HCEC 1CT (cell line): ENCODE measurements at regions not wholly inside any gene's neighbourhood (a gene's known extent, or its start where the extent isn't known, plus 50 kb on each side); places are given as distances from the start of the nearest gene placed in this dataset.
"Not testable (repeated sequence)": the region's sequence is repeated elsewhere in the genome, so short reads cannot be mapped to it uniquely, and the experiment has no call there.

Source experiments
- DNase-seq: peaks from one replicate; pipeline ENCODE4 v3.0.0-alpha.2; 2017

DNA sequence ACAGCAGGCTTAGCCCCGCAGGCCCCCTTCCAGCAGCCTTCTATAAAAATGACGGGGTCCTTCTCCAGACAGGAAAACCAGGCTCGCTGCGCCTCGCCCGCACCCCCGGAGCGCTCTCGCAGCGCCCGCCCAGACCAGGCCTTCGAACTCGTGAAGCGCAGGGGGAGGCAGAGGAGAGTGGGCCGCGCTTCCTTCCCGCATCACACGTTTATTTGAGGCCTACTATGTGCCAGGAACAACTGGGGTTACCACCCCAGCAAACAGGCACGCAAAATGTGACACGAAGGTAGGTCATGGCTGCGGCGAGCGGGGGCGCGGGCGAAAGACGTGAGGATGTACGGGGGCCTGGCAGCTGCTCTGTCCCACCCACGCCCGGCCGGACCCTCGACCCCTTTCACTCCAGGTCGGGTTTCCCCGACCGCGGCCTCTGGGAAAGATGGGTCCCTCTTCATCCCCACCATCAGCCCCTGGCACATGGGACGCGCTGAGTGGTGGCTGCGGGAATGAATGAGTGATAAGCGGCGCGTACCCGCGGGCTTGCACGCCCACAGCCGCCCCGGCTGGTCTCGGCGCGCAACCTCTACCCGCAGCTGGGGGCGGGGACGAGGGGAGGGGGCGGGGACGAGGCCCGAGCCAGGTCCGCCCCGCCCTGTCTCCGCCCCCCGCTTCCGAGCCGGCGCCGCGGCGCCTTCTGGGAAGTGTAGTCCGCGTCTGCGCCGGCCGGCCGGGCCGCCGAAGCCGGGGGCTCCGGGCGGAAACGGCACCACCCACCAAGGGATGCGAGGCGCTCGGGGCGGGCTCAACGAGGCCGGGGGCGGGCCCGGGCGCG, 59.1 kb downstream of the ZNF467 start:
- DNase-seq: peak; percentile 74

GRCh38 chr7:149713731-149714068, 59.7 kb downstream of the ZNF467 start:
- DNase-seq: no peak

- no peak for DNase-seq
Measured at GRCh38 chr7:149713061-149713730, 60.2 kb downstream of the ZNF467 start.

- no peak for DNase-seq
Measured at GRCh38 chr7:149708026-149708425, 65.4 kb downstream of the ZNF467 start.

DNA sequence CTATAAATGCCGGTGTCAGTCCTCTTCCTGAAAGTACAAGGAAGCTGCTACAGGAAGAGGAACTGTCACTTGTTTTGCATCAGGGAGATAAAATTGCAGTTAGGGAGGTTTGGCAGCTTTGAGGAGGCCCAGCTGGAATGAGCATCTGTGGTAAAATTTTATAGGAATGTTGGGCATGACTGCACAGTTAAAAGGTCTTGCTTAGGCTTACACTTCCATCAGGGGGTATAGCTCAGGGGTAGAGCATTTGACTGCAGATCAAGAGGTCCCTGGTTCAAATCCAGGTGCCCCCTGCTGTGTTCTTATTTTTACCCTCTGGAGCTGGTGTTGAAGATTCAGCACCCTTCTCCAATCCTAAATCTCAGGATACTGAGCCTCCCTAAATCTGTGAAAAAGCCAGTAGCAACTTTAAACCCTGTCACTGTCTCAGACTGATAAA, 65.9 kb downstream of the ZNF467 start:
- DNase-seq: no peak

DNA sequence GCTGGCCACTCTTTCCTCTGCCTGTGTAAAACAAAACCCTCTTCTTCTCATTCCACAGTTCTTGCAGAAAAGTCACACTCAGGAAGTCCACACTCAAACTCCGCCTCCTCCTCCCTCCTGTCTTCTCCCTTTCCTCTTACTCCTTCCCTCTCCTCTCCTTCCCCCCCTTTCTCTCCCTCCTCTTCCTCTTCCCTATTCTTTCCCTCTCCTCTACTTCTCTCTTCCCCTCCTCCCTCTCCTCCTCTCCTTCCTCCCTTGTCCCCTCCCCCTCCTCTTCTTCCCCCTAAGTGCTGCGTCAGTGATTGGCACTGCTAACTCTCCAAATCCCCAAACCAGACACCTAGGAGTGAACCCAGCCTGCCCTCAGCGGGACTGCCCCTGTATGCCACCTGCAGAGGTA, 67.0 kb downstream of the ZNF467 start:
- DNase-seq: no peak

GRCh38 chr7:149704507-149704906, 68.9 kb downstream of the ZNF467 start:
- no peak for DNase-seq

DNA sequence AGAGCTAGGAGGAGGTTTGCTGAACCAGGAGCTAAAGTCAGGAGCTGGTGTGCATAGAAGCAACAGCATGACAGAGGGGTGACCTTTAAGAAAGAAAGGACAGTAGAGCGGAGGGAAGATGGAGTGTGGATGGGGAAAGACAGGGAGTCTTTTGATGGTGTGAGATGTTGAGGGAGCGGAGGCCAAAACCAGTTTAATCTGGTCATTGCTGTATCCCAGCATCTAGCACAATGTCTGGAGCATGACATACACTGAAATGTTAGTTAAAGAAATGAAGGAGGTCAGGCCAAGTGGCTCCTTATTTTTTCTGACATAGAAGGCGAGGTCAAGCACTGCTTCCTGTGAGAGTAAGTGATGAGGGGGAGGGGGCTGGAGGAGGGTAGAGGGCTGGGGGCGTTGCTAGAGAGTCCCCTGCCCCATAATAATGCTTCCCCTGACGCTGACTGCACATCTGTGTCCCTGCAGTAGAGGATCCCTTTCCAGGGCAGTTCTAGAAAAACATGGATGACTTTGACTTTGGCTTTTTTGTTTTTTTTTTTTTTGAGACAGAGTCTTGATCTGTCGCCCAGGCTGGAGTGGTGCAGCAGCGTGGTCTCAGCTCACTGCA, 70.2 kb downstream of the ZNF467 start:
- DNase-seq: no peak

DNA sequence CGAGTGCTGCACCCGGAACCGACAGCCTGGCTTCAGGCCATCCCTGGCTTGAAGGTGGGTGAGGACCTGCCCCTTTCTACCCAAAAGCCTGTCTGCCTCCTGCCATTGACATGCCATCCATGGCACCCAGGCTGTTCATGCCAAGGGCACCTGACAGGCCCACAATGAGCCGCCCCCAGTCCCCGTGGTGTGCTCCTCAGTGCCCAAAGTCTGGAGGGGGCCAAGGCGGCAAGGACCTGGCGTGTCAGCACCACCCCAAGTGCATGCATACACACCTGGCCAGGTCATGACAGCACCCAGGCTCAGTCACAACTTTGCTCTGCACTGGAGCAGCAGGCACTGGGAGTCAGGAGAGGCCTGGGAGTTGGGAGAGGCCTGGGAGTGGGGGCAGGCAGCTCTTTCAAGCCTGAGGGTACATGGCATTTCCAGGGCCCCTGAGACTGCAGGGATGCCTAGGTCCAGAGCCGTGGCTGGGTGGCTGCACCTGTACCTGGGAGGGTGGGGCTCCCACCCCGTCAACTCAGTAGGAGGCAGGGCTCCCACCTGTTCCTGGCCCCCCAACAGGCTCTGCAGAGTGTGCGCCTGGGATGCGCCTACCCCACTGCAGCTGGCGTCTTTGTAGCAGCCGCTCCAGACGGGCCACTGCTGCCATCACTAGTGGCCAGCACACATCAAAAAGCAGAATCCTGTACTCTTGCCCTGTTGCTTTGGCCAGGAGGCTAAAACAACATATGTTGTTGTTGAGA, 71.7 kb downstream of the ZNF467 start:
- DNase-seq: no peak

DNA sequence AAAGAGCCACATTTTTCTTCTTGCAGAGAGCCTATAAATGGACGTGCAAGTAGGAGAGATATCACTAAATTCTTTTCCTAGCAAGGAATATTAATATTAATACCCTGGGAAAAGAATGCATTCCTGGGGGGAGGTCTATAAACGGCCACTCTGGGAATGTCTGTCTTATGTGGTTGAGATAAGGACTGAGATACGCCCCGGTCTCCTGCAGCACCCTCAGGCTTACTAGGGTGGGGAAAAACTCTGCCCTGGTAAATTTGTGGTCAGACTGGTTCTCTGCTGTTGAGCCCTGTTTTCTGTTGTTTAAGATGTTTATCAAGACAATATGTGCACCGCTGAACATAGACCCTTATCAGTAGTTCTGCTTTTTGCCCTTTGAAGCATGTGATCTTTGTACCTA, 75.6 kb downstream of the ZNF467 start:
- DNase-seq: not testable (repeated sequence)

GRCh38 chr7:149696280-149696679, 77.1 kb downstream of the ZNF467 start:
- DNase-seq: no peak

DNA sequence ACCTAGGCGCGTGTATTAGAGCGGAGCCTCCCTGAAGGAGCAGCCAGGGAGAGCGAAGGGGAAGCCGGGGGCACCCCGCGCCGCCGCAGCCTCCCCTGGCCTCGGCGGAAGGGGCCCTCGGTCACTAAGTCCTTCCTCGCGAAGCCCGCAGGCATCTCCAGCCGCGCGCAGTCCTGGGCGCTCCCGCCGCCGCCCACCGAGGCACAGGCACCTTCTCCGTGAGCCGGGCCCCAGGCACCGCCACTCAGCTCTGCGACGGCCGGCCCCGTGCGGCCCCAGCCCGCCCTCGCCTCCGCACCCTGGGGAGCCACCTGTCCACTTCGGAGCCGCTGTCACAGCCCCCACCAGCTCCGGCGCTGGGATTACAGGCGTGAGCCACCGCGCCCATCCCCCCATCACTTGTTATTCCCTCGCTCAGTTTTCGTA, 80.8 kb downstream of the ZNF467 start:
- DNase-seq: no peak

DNA sequence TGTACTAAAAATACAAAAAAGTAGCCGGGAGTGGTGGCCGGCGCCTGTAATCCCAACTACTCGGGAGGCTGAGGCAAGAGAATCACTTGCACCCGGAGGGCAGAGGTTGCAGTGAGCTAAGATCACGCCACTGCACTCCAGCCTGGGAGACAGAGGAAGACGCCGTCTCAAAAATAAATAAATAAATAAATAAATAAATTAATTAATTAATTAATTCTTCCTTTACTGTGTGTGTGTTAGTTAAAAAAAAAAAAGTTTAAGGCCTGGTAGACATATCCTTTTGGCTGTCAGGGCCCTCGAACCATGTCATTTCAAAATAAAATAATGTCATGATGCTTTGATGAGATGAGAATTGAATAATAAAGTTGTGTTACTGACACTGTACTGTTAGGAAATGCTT, 81.3 kb downstream of the ZNF467 start:
- no peak for DNase-seq

DNA sequence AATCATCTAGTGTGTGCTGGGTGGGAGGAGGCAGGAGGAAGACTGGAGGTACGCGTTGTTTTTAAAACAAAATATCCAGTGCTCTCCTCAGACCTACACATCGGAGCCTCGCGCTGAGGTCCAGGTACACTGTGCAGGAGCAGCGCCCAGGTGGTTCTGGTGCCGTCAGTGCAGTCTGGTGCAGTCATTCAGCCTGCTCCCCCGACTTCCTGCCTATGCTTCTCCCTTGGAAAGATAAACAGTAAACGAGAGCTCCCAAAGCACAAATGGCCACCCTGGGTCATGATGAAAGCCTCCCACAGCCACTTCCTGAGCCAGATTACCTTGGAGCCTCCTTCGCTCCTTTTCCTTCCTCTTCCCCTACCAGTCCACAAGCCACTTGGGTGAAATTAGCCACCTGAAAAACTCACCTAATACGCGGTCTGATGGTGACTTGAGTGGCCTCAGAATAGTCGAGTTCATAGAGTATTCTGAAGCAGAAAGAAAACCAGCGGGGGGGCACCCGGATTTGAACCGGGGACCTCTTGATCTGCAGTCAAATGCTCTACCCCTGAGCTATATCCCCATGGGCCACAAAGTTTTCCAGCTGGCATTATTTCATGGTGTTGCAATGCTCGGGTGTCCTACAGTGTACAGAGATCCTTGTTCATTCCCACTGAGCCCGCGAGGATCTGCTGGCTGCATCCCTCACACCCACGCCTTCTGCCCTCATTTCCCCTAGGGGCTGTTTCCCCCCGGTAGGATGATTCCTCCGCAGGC, 82.5 kb downstream of the ZNF467 start:
- peak; percentile 33 for DNase-seq

GRCh38 chr7:149689291-149689721, 84.1 kb downstream of the ZNF467 start:
- DNase-seq: no peak

- no peak for DNase-seq
Measured at GRCh38 chr7:149688836-149689235, 84.6 kb downstream of the ZNF467 start.

DNA sequence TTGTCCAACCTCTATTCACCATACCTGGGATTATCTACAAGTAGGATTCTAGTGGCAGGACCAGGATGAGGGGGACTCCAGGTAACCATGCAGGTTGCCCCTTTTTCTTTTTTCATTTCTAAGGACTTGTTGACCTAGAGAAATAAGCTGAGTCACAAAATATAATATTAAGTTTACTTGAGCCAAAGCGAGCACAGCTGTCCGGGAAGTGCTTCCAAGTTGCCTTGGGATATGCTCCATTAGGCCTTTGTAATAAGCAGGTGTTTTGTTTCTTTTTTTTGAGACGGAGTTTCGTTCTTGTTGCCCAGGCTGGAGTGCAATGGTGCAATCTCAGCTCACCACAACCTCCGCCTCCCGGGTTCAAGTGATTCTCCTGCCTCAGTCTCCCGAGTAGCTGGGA, 85.6 kb downstream of the ZNF467 start:
- DNase-seq: not testable (repeated sequence)

- DNase-seq: no peak
Measured at GRCh38 chr7:149686449-149686848, 86.9 kb downstream of the ZNF467 start.

DNA sequence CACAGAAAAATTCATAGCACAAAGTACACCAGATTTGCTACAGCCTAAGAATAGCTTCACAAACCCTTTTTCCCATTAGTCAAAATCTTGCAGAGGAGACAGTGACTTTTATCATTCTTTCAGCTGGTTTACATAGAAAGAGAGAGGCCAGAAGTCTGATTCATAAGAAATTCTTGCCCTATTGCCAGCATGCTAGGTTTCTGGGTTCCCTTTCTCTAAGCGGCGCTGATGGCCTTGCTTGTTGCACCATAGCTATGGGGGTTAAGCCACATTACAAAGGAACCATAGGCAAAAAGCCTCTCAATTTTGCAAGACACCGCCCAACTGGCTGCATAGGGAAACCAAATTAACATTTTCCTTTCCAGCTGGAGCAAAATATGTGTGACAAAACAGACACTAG, 87.4 kb downstream of the ZNF467 start:
- peak; percentile 70 for DNase-seq

- no peak for DNase-seq
Measured at GRCh38 chr7:149685455-149685854, 87.9 kb downstream of the ZNF467 start.

GRCh38 chr7:149683898-149684297, 89.5 kb downstream of the ZNF467 start:
- DNase-seq: no peak

DNA sequence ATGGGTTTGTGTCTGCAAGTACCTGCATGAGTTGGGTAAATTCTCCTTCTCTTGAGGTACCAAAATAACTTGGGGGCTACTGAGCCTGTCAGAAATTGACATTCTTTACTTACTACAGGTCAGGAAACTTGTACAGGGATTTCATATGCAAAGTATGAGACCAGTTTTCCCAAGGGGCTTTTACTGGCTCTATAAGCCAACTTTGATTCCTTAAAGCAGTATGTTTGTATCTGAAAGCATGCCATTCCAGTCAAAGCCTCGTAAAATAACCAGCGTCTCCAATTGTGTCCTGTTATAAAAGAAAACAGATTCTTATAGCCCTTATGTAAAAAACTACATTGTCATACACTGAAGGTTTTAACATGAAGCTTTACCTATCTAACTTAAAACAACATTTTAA, 90.2 kb downstream of the ZNF467 start:
- DNase-seq: no peak

- no peak for DNase-seq
Measured at GRCh38 chr7:149682038-149682437, 91.3 kb downstream of the ZNF467 start.
